Loucy (cell line): ENCODE measurements at regions not wholly inside any gene's neighbourhood (a gene's known extent, or its start where the extent isn't known, plus 50 kb on each side); places are given as distances from the start of the nearest gene placed in this dataset.

Source experiments
- H2AFZ ChIP-seq: fragments of 200-600 bp; sonication (generic); 2 replicates; pipeline ENCODE4 v1.6.0; 2016; ENCODE audit warnings: antibody characterized with exemption, mild to moderate bottlenecking, low read length, moderate library complexity
- H3F3A ChIP-seq: fragments of 200-600 bp; 2 replicates; pipeline ENCODE4 v1.6.0; 2016; ENCODE audit warnings: antibody characterized with exemption, low read depth, mild to moderate bottlenecking
- H3K27me3 ChIP-seq: fragments of 200-600 bp; sonication (generic); 2 replicates; pipeline ENCODE4 v1.6.1; 2014; ENCODE audit warnings: low read length, mild to moderate bottlenecking; ENCODE audit not compliant: insufficient read depth, poor library complexity, severe bottlenecking
- H3K36me3 ChIP-seq: fragments of 200-600 bp; sonication (generic); 2 replicates; pipeline ENCODE4 v1.6.1; 2016; ENCODE audit warnings: low read length; ENCODE audit not compliant: insufficient read depth
- H3K4me1 ChIP-seq: fragments of 200-600 bp; sonication (generic); 2 replicates; pipeline ENCODE4 v1.5.1; 2014; ENCODE audit warnings: low read length, mild to moderate bottlenecking; ENCODE audit not compliant: insufficient read depth, poor library complexity, severe bottlenecking
- H3K4me2 ChIP-seq: fragments of 200-600 bp; sonication (generic); 2 replicates; pipeline ENCODE4 v1.6.0; 2014; ENCODE audit warnings: antibody characterized with exemption, low read length, low read depth, mild to moderate bottlenecking; ENCODE audit not compliant: poor library complexity, severe bottlenecking
- H3K4me3 ChIP-seq: fragments of 200-600 bp; sonication (generic); 2 replicates; pipeline ENCODE4 v1.5.1; 2014; ENCODE audit warnings: low read length, mild to moderate bottlenecking, mixed read lengths; ENCODE audit not compliant: poor library complexity, severe bottlenecking
- H3K79me2 ChIP-seq: fragments of 200-600 bp; sonication (generic); 2 replicates; pipeline ENCODE4 v1.6.1; 2014; ENCODE audit warnings: low read length; ENCODE audit not compliant: insufficient read depth
- H3K9ac ChIP-seq: fragments of 200-600 bp; sonication (generic); 2 replicates; pipeline ENCODE4 v1.6.0; 2014; ENCODE audit warnings: mild to moderate bottlenecking, low read depth, low read length, moderate library complexity; ENCODE audit not compliant: poor library complexity, severe bottlenecking
- H3K9me2 ChIP-seq: fragments of 200-600 bp; sonication (generic); replicated peaks from 2 replicates; pipeline ENCODE4 v1.6.1; 2016; ENCODE audit warnings: low read depth, low read length, mixed read lengths
- H3K9me3 ChIP-seq: fragments of 200-600 bp; sonication (generic); 2 replicates; pipeline ENCODE4 v1.6.1; 2014; ENCODE audit warnings: mild to moderate bottlenecking, antibody characterized with exemption, low read length, low read depth; ENCODE audit not compliant: insufficient read depth
- H4K20me1 ChIP-seq: fragments of 200-600 bp; sonication (generic); 2 replicates; pipeline ENCODE4 v1.6.0; 2014; ENCODE audit warnings: antibody characterized with exemption, low read length, mild to moderate bottlenecking; ENCODE audit not compliant: insufficient read depth, poor library complexity, severe bottlenecking
- EZH2phosphoT487 ChIP-seq: fragments of 200-600 bp; IDR thresholded peaks from 2 replicates; pipeline ENCODE4 v1.6.1; 2018; ENCODE audit warnings: antibody characterized with exemption, mild to moderate bottlenecking, moderate library complexity, borderline replicate concordance
- TF ChIP-seq, protein P1 (sequence below): fragments of 200-600 bp; sonication (generic); conservative IDR thresholded peaks from 2 replicates; pipeline ENCODE4 v1.5.1; 2014; ENCODE audit warnings: mild to moderate bottlenecking, antibody characterized with exemption, low read length

- TF ChIP-seq, protein P1, sequence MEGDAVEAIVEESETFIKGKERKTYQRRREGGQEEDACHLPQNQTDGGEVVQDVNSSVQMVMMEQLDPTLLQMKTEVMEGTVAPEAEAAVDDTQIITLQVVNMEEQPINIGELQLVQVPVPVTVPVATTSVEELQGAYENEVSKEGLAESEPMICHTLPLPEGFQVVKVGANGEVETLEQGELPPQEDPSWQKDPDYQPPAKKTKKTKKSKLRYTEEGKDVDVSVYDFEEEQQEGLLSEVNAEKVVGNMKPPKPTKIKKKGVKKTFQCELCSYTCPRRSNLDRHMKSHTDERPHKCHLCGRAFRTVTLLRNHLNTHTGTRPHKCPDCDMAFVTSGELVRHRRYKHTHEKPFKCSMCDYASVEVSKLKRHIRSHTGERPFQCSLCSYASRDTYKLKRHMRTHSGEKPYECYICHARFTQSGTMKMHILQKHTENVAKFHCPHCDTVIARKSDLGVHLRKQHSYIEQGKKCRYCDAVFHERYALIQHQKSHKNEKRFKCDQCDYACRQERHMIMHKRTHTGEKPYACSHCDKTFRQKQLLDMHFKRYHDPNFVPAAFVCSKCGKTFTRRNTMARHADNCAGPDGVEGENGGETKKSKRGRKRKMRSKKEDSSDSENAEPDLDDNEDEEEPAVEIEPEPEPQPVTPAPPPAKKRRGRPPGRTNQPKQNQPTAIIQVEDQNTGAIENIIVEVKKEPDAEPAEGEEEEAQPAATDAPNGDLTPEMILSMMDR = no peak
- TF ChIP-seq EZH2phosphoT487 = no peak
- H3K4me2 ChIP-seq = no peak overlapping the region
These were observed 124.2 kb upstream of the FAM83B start for GRCh38 chr6:54722328-54722727.

DNA sequence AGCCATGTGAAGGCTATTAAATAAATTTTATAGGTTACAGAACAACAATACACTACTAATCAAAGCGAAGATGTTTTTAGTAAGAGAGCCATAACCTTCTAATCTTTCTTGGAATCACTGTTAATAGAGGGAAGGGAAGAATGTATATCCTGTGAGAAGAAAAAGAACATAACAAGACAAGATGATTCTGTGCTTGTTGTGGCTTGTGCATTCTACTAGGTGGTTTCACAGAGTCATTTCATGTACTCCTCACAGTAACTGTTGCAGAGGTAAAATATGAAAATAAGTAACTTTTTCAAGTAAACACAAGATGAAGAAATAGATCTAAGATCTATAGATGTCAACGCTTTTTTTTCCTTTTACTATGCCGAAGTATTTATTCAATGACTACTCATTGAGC lies 116.9 kb upstream of the FAM83B start:
- H3K4me2 ChIP-seq = no peak overlapping the region
- no peaks in the 10 kb centered on the region for H3K9me3 ChIP-seq
- H2AFZ ChIP-seq = no peak overlapping the region
- H3K4me3 ChIP-seq = no peak overlapping the region
- TF ChIP-seq EZH2phosphoT487 = no peak
- TF ChIP-seq, protein P1 = no peak
- H3K9ac ChIP-seq = no peak overlapping the region
- H3F3A ChIP-seq = no peaks in the 10 kb centered on the region
- H3K36me3 ChIP-seq = no peaks in the 10 kb centered on the region
- H4K20me1 ChIP-seq = no peaks in the 10 kb centered on the region
- H3K9me2 ChIP-seq = no peaks in the 10 kb centered on the region
- H3K4me1 ChIP-seq = no peaks in the 10 kb centered on the region
- no peaks in the 10 kb centered on the region for H3K79me2 ChIP-seq
- no peaks in the 10 kb centered on the region for H3K27me3 ChIP-seq

More at GRCh38 chr6:54722328-54722727, 124.2 kb upstream of the FAM83B start:
- H3K4me3 ChIP-seq = no peak overlapping the region
- no peaks in the 10 kb centered on the region for H4K20me1 ChIP-seq
- no peak overlapping the region for H3K9ac ChIP-seq
- H3K27me3 ChIP-seq = no peaks in the 10 kb centered on the region
- H3K79me2 ChIP-seq = no peaks in the 10 kb centered on the region
- H3K36me3 ChIP-seq = no peaks in the 10 kb centered on the region
- no peaks in the 10 kb centered on the region for H3K9me2 ChIP-seq
- no peak overlapping the region for H2AFZ ChIP-seq
- H3K9me3 ChIP-seq = no peaks in the 10 kb centered on the region
- no peaks in the 10 kb centered on the region for H3K4me1 ChIP-seq
- no peaks in the 10 kb centered on the region for H3F3A ChIP-seq

DNA sequence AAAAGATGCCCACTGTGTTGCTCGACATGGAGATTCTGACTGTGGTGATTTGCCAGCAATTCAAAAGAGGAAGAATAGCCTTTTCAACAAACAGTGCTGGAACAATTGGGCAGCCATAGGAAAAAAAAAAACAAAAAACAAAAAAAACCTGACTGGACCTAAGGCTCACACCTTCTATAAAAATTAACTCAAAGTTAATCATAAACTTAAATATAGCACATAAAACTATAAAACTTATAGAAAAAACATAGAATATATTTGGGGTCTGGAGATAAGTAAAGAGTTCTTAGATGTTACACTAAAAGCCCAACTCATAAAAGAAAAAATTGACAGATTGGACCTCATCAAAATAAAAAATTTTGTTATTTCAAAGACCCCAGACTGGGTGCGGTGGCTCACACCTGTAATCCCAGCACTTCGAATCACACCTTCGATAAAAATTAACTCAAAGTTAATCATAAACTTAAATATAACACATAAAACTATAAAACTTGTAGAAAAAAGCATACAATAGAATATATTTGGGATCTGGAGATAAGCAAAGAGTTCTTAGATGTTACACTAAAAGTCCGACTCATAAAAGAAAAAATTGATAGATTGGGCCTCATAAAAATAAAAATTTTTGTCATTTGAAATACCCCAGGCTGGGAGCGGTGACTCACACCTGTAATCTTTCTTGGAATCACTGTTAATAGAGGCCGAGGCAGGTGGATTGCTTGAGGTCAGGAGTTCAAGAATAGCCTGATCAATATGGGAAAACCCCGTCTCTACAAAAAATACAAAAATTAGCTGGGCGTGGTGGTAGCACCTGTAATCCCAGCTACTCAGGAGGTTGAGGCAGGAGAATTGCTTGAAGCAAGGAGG lies 115.6 kb upstream of the FAM83B start:
- H3K9me2 ChIP-seq = no peaks in the 10 kb centered on the region
- H3K9ac ChIP-seq = no peak overlapping the region
- H3K79me2 ChIP-seq = no peaks in the 10 kb centered on the region
- H3K4me3 ChIP-seq = no peak overlapping the region
- TF ChIP-seq, protein P1 = no peak
- no peak for TF ChIP-seq EZH2phosphoT487
- no peaks in the 10 kb centered on the region for H3K36me3 ChIP-seq
- H3K9me3 ChIP-seq = no peaks in the 10 kb centered on the region
- no peaks in the 10 kb centered on the region for H3F3A ChIP-seq
- no peaks in the 10 kb centered on the region for H3K27me3 ChIP-seq
- no peaks in the 10 kb centered on the region for H4K20me1 ChIP-seq
- H3K4me2 ChIP-seq = no peak overlapping the region
- H3K4me1 ChIP-seq = no peaks in the 10 kb centered on the region
- no peak overlapping the region for H2AFZ ChIP-seq
